Left lung (tissue), 4 donors: ENCODE measurements at regions not wholly inside any gene's neighbourhood (a gene's known extent, or its start where the extent isn't known, plus 50 kb on each side); places are given as distances from the start of the nearest gene placed in this dataset.

Source experiments
- ATAC-seq: fragments of 200-7000 bp; cut with Tn5 transposase; one replicate; pipeline ENCODE4 v1.9.1; 2020; ENCODE audit warnings: moderate library complexity
- DNase-seq, 4 donors: peaks; one replicate each; pipeline ENCODE4 v3.0.0-alpha.2; 2013 to 2020
- H3K27ac ChIP-seq, 2 donors: fragments of 200-600 bp; sonication (generic) in 1 of 2; one replicate each; pipeline versions ENCODE4 v1.5.0 to v1.8.0; 2020 to 2021
- H3K27me3 ChIP-seq, 2 donors: fragments of 200-600 bp; sonication (generic) in 1 of 2; one replicate each; pipeline versions ENCODE4 v1.5.0 to v1.8.0; 2020 to 2021
- H3K36me3 ChIP-seq, 2 donors: fragments of 200-600 bp; sonication (generic) in 1 of 2; one replicate each; pipeline versions ENCODE4 v1.5.0 to v1.8.0; 2020 to 2021
- H3K4me1 ChIP-seq, 2 donors: fragments of 200-600 bp; one replicate each; pipeline ENCODE4 v1.8.0; 2021
- H3K4me3 ChIP-seq, 2 donors: fragments of 200-600 bp; sonication (generic) in 1 of 2; one replicate each; pipeline versions ENCODE4 v1.5.0 to v1.8.0; 2020 to 2021; ENCODE audit warnings: mild to moderate bottlenecking in 1 of 2
- H3K9me3 ChIP-seq, 2 donors: fragments of 200-600 bp; sonication (generic) in 1 of 2; one replicate each; pipeline versions ENCODE4 v1.5.0 to v1.8.0; 2020 to 2021
- CTCF ChIP-seq, 2 donors: fragments of 200-600 bp; sonication (generic) in 1 of 2; IDR thresholded peaks; one replicate each; pipeline versions ENCODE4 v1.5.0 to v1.8.0; 2021; ENCODE audit warnings: antibody characterized with exemption in 2 of 2
- intact Hi-C, 2 donors: fragments of 100-400 bp; cut with DNase I; formaldehyde crosslinking; loops; one replicate each; pipeline versions ENCODE4 v1.11.2 to v1.14.2; 2022
- donor health status: DM: no; HTN: yes; CAD: no.
- donor health status: DM: no; HTN: no; CAD: no.

- peaks cover 21 to 35% of the 10 kb centered on the region in 2 donors for H3K4me1 ChIP-seq
- H3K27me3 ChIP-seq: no peaks in the 10 kb centered on the region
- intact Hi-C loops: no loop called here
- ATAC-seq: no peak
- no peak overlapping the region for H3K27ac ChIP-seq
- H3K36me3 ChIP-seq: no peaks in the 10 kb centered on the region
- no peak overlapping the region for H3K4me3 ChIP-seq
- no peak for TF ChIP-seq CTCF (IDR thresholded peaks at IDR 0.05)
- no peak for DNase-seq
- no peaks in the 10 kb centered on the region for H3K9me3 ChIP-seq
These were observed 166.2 kb downstream of the HSD17B3 start for GRCh38 chr9:96135753-96136290.

DNA sequence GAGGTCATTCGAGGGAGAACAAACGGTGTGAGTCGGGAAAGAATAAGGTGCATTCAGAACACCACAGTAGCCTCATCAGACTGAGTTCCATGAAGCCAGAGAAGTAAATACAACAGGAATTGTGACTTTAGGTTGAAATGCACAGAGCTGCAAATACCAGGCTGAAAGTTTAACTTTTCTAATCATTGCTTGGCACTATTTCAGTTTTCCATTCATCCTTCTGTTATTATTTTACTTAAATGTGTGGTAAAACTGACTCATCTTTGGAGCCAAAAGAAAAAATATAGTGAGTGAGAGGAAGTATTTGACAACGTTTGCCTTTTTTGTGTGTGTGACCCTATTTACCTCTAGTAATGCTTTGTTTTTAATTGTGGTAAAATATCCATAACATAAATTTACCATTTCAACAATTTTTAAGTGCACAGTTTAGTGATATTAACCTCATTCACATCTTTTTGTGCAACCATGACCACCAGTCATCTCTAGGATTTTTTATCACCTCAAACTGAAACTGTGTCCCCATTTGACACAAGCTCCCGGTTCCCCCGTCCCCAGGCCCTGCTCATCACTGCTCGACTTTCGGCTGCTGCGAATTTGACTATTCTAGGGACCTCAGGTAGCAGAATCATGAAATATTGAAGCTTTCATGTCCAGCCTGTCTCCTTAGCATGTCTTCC is 166.8 kb downstream of the HSD17B3 start:
- DNase-seq (no peak), ATAC-seq (no peak)
- Histone ChIP-seq H3K4me1 (peaks cover 21 to 34% of the 10 kb centered on the region in 2 donors), H3K36me3 (no peaks in the 10 kb centered on the region), H3K27ac (no peak overlapping the region), H3K27me3 (no peaks in the 10 kb centered on the region), H3K9me3 (no peaks in the 10 kb centered on the region), H3K4me3 (no peak overlapping the region)
- TF ChIP-seq CTCF (IDR thresholded peaks at IDR 0.05): no peak
- intact Hi-C loops: no loop called here

- Histone ChIP-seq H3K27ac (peak overlapping the region in 1 of 2 donors; percentile 37), H3K9me3 (no peaks in the 10 kb centered on the region), H3K36me3 (no peaks in the 10 kb centered on the region), H3K4me3 (no peak overlapping the region), H3K27me3 (no peaks in the 10 kb centered on the region), H3K4me1 (peaks cover 13 to 18% of the 10 kb centered on the region in 2 donors)
- DNase-seq: no peak
- intact Hi-C loops: no loop called here
- ATAC-seq: no peak
- no peak for TF ChIP-seq CTCF (IDR thresholded peaks at IDR 0.05)
These were observed 168.5 kb downstream of the HSD17B3 start for GRCh38 chr9:96133321-96134021.

DNA sequence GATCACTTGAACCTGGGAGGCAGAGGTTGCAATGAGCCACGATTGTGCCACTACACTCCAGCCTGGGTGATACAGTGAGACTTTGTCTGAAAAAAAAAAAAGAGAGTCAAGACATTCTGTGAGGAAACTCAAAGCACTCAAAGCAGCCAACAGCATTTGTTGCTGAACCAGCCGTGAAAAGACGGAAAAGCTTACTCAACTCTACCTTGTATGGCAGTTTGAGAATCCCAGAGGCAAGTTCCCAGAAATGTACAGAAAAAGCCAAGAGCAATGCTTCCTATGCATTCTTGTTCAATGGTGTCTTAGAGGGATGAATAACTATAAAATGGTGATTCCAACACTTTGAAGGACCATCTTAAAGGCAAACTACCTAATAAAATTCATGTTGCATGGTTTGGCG is 170.2 kb downstream of the HSD17B3 start:
- Histone ChIP-seq H3K27ac (no peak overlapping the region), H3K27me3 (no peaks in the 10 kb centered on the region), H3K36me3 (no peaks in the 10 kb centered on the region), H3K4me3 (no peak overlapping the region), H3K9me3 (no peaks in the 10 kb centered on the region), H3K4me1 (peaks cover 4 to 7% of the 10 kb centered on the region in 2 donors)
- no peak for ATAC-seq
- no peak for DNase-seq
- no peak for TF ChIP-seq CTCF (IDR thresholded peaks at IDR 0.05)
- intact Hi-C loops: no loop called here

DNA sequence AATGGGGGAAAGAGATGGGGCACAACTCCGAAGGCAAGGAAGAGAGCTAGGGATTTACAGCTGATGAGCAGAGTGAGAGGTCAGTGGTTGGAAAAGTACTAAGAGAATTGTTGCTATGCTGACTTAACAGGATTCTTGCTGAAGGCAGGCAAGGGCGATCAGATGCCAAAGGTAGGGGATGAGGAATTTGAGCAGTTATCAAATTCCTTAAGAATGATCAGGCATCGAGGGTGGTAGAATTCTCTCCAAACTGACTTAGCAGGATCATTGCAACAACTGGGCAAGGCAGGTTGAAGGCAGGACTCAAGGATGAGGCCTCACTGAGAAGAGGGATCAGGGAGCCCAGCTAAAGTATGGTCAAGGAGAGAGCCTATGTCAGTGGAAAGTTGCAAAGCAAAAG is 171.0 kb downstream of the HSD17B3 start:
- no peak overlapping the region for H3K27ac ChIP-seq
- TF ChIP-seq CTCF (IDR thresholded peaks at IDR 0.05): no peak
- no peaks in the 10 kb centered on the region for H3K36me3 ChIP-seq
- no peak for DNase-seq
- no peaks in the 10 kb centered on the region for H3K9me3 ChIP-seq
- H3K4me1 ChIP-seq: no peaks in the 10 kb centered on the region
- ATAC-seq: no peak
- intact Hi-C loops: no loop called here
- H3K27me3 ChIP-seq: no peaks in the 10 kb centered on the region
- H3K4me3 ChIP-seq: no peak overlapping the region
